MM.1S (cell line): ENCODE measurements at regions not wholly inside any gene's neighbourhood (a gene's known extent, or its start where the extent isn't known, plus 50 kb on each side); places are given as distances from the start of the nearest gene placed in this dataset.

Experiments used
- EZH2 ChIP-seq: fragments of 300-600 bp; sonication (generic); optimal IDR thresholded peaks from 2 replicates; pipeline ENCODE3; 2017; ENCODE audit warnings: low read depth, mild to moderate bottlenecking, antibody characterized with exemption, low read length, mixed read lengths
- TF ChIP-seq, protein P1 (sequence below): fragments of 300-600 bp; sonication (generic); IDR thresholded peaks from 2 replicates; pipeline ENCODE4 v1.5.1; 2016; ENCODE audit warnings: antibody characterized with exemption, low read length, mixed read lengths

DNA sequence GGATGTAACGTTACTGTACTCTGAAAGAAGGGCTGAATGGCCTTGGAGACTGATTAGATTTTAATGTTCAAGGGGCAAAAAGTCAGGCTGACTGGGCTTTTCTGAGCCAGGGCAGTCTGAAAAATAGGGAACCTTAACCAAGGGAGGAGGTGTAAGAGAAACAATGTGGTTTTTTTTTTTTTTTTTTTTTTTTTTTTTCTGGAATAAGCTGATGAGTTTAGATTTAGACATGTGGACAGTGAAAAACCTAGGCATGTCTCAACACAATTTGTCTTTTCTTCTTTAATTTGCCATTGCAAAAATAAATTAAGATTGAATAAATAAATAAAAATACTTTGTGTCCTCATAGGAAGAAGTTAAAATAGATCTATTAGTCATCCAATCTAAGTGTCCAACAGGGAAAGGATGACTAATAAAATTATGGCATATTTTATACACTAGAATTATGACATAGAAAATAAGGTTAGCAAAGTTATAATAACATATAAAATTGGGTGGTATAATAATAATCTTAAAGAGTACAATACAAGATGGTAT is 237.6 kb upstream of the TRIB2 start:
- TF ChIP-seq, protein P1, sequence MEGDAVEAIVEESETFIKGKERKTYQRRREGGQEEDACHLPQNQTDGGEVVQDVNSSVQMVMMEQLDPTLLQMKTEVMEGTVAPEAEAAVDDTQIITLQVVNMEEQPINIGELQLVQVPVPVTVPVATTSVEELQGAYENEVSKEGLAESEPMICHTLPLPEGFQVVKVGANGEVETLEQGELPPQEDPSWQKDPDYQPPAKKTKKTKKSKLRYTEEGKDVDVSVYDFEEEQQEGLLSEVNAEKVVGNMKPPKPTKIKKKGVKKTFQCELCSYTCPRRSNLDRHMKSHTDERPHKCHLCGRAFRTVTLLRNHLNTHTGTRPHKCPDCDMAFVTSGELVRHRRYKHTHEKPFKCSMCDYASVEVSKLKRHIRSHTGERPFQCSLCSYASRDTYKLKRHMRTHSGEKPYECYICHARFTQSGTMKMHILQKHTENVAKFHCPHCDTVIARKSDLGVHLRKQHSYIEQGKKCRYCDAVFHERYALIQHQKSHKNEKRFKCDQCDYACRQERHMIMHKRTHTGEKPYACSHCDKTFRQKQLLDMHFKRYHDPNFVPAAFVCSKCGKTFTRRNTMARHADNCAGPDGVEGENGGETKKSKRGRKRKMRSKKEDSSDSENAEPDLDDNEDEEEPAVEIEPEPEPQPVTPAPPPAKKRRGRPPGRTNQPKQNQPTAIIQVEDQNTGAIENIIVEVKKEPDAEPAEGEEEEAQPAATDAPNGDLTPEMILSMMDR, result no peak
- no peak for TF ChIP-seq EZH2
